ENCODE measurements at regions not wholly inside any gene's neighbourhood (a gene's known extent, or its start where the extent isn't known, plus 50 kb on each side); places are given as distances from the start of the nearest gene placed in this dataset.

DNA sequence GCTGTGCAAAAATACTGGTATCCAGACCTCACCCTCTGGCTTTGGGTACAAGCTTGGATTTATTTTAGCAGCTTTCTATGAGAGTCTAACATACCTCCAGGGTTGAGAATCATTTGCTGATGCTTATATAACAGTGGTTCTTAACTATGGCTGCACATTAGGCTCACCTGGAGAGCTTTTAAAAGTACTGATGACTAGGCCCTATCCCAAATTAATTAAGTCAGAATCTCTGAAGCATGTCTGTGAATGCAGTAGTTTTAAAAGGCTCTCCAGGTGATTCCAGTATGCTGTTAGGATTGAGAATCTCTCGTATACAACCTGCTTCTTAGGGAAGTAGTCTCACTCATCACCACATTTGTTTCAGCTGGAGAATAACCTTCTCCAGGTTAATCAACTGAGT is 99.2 kb downstream of the PDHA2 start:
- TF ChIP-seq, protein P1, sequence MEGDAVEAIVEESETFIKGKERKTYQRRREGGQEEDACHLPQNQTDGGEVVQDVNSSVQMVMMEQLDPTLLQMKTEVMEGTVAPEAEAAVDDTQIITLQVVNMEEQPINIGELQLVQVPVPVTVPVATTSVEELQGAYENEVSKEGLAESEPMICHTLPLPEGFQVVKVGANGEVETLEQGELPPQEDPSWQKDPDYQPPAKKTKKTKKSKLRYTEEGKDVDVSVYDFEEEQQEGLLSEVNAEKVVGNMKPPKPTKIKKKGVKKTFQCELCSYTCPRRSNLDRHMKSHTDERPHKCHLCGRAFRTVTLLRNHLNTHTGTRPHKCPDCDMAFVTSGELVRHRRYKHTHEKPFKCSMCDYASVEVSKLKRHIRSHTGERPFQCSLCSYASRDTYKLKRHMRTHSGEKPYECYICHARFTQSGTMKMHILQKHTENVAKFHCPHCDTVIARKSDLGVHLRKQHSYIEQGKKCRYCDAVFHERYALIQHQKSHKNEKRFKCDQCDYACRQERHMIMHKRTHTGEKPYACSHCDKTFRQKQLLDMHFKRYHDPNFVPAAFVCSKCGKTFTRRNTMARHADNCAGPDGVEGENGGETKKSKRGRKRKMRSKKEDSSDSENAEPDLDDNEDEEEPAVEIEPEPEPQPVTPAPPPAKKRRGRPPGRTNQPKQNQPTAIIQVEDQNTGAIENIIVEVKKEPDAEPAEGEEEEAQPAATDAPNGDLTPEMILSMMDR (conservative IDR thresholded peaks at IDR 0.05; ENCODE audit: low read length): no peak
- no peak for TF ChIP-seq EZH2phosphoT487 (IDR thresholded peaks at IDR 0.05; ENCODE audit: borderline replicate concordance, low read depth, low read length)

Data from OCI-LY7 (cell line).